Smooth muscle cell (in vitro differentiated cells): ENCODE measurements at regions not wholly inside any gene's neighbourhood (a gene's known extent, or its start where the extent isn't known, plus 50 kb on each side); places are given as distances from the start of the nearest gene placed in this dataset.

Experiments used
- DNase-seq: peaks from one replicate; lab custom pipeline; 2025; ENCODE audit not compliant: unreplicated experiment; lab: John Stamatoyannopoulos, UW
- H2AFZ ChIP-seq: fragments of 200-600 bp; sonication (generic); 2 replicates; pipeline ENCODE4 v1.6.0; 2016; ENCODE audit warnings: antibody characterized with exemption, low read depth, mild to moderate bottlenecking
- H3F3A ChIP-seq: fragments of 200-600 bp; sonication (generic); 2 replicates; pipeline ENCODE4 v1.6.0; 2017; ENCODE audit warnings: antibody characterized with exemption, low read depth
- H3K27ac ChIP-seq: fragments of 200-600 bp; sonication (generic); 2 replicates; pipeline ENCODE4 v1.5.1; 2016; ENCODE audit warnings: low read depth, mild to moderate bottlenecking
- H3K27me3 ChIP-seq: fragments of 200-600 bp; sonication (generic); 2 replicates; pipeline ENCODE4 v1.6.1; 2016; ENCODE audit warnings: low read depth, mild to moderate bottlenecking
- H3K36me3 ChIP-seq: fragments of 200-600 bp; sonication (generic); 2 replicates; pipeline ENCODE4 v1.5.1; 2016; ENCODE audit warnings: low read depth
- H3K4me1 ChIP-seq: fragments of 200-600 bp; sonication (generic); 2 replicates; pipeline ENCODE4 v1.5.1; 2016; ENCODE audit warnings: low read depth
- H3K4me2 ChIP-seq: fragments of 200-600 bp; sonication (generic); 2 replicates; pipeline ENCODE4 v1.6.0; 2016; ENCODE audit warnings: mild to moderate bottlenecking
- H3K4me3 ChIP-seq: fragments of 200-600 bp; sonication (generic); 2 replicates; pipeline ENCODE4 v1.5.1; 2016; ENCODE audit warnings: mild to moderate bottlenecking
- H3K79me2 ChIP-seq: fragments of 200-600 bp; sonication (generic); 2 replicates; pipeline ENCODE4 v1.6.0; 2016; ENCODE audit warnings: low read depth, mild to moderate bottlenecking
- H3K9ac ChIP-seq: fragments of 200-600 bp; sonication (generic); 2 replicates; pipeline ENCODE4 v1.6.0; 2016; ENCODE audit warnings: low read depth
- H3K9me3 ChIP-seq: fragments of 200-600 bp; sonication (generic); replicated peaks from 2 replicates; pipeline ENCODE4 v1.5.1; 2016; ENCODE audit warnings: low read depth
- H4K20me1 ChIP-seq: fragments of 200-600 bp; sonication (generic); 2 replicates; pipeline ENCODE4 v1.6.0; 2016; ENCODE audit warnings: low read depth
- WGBS: methylation state at CpG from one replicate; pipeline ENCODE4 v1.1.7; 2016; ENCODE audit warnings: low lambda C conversion rate; 5-methylcytosine and 5-hydroxymethylcytosine counted together
- TF ChIP-seq, protein P1 (sequence below): fragments of 200-600 bp; sonication (generic); IDR thresholded peaks from 2 replicates; pipeline ENCODE4 v1.5.1; 2017; ENCODE audit warnings: borderline replicate concordance, mild to moderate bottlenecking, antibody characterized with exemption; ENCODE audit not compliant: insufficient read depth, poor library complexity, severe bottlenecking

DNA sequence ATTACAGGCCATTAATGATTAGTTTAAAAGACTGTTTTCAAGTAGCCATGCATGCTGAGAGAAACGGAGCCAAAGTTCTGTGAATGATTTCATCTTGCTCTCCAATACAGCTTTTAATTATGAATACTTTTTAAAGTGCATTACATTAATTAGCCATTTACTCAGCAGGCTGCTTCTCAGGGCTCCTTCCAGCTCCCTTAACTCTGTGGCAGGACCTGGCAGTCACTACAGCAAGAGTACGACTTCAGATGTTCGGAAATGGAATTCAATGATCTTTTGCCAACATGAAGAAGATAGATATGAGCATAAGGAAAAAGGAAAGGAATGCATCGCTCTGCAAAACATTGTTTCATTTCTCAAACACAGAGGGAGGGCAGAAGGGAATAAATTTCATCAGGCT, 987.2 kb downstream of the PDHA2 start:
- no peak overlapping the region for H2AFZ ChIP-seq
- H3K36me3 ChIP-seq, result no peaks in the 10 kb centered on the region
- no peaks in the 10 kb centered on the region for H3K79me2 ChIP-seq
- WGBS, result 90% methylated on average over 4 of the region's 4 CpGs
- H3F3A ChIP-seq, result no peaks in the 10 kb centered on the region
- no peak for DNase-seq
- no peak overlapping the region for H3K4me3 ChIP-seq
- H4K20me1 ChIP-seq, result no peaks in the 10 kb centered on the region
- TF ChIP-seq, protein P1, sequence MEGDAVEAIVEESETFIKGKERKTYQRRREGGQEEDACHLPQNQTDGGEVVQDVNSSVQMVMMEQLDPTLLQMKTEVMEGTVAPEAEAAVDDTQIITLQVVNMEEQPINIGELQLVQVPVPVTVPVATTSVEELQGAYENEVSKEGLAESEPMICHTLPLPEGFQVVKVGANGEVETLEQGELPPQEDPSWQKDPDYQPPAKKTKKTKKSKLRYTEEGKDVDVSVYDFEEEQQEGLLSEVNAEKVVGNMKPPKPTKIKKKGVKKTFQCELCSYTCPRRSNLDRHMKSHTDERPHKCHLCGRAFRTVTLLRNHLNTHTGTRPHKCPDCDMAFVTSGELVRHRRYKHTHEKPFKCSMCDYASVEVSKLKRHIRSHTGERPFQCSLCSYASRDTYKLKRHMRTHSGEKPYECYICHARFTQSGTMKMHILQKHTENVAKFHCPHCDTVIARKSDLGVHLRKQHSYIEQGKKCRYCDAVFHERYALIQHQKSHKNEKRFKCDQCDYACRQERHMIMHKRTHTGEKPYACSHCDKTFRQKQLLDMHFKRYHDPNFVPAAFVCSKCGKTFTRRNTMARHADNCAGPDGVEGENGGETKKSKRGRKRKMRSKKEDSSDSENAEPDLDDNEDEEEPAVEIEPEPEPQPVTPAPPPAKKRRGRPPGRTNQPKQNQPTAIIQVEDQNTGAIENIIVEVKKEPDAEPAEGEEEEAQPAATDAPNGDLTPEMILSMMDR, result no peak
- H3K27me3 ChIP-seq, result no peaks in the 10 kb centered on the region
- no peaks in the 10 kb centered on the region for H3K4me1 ChIP-seq
- H3K27ac ChIP-seq, result no peak overlapping the region
- H3K9me3 ChIP-seq, result no peaks in the 10 kb centered on the region
- H3K4me2 ChIP-seq, result no peak overlapping the region
- H3K9ac ChIP-seq, result no peak overlapping the region

DNA sequence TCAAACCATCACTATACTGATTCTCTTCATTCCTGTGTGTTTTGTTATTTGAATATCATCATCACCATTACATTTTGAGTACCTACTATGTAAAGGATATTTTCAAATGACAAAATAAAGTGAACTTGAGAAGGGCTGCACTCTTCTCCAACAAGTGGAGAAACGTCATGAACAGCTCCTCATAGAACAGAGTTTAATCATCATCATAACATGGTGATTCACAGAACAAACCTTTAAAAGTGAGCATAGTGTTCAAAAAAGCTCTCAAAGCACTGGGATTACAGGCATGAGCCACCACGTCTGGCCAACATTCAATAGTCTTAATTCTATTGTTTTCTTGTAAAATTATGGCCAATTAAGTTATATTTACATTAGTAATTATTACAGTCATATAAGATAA, 993.9 kb downstream of the PDHA2 start:
- TF ChIP-seq, protein P1, result no peak
- no peaks in the 10 kb centered on the region for H3K27me3 ChIP-seq
- no peaks in the 10 kb centered on the region for H3F3A ChIP-seq
- H3K36me3 ChIP-seq, result no peaks in the 10 kb centered on the region
- H3K4me3 ChIP-seq, result no peak overlapping the region
- no peak overlapping the region for H3K4me2 ChIP-seq
- H3K9ac ChIP-seq, result no peak overlapping the region
- 27% methylated on average over 2 of the region's 2 CpGs for WGBS
- H3K9me3 ChIP-seq, result no peaks in the 10 kb centered on the region
- no peak for DNase-seq
- no peaks in the 10 kb centered on the region for H4K20me1 ChIP-seq
- no peak overlapping the region for H2AFZ ChIP-seq
- no peaks in the 10 kb centered on the region for H3K4me1 ChIP-seq
- H3K79me2 ChIP-seq, result no peaks in the 10 kb centered on the region
- H3K27ac ChIP-seq, result no peak overlapping the region

DNA sequence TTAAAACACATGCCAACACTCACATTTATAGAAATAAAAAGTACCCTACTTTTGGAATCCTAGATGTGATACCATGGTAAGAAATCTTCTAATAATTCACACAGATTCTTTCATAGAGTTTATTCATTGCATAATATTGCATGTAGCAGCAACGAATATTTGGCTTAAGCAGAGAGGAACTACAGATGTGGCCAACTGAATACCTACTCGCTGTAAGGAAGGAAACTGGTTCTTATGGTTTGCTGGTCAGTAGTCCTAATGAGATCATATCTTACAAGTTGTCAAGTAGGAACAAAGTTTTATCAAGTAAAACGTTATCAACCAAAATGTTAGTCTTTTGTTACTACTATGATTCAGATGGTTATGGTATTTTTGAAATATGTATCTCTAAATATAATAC, 996.1 kb downstream of the PDHA2 start:
- TF ChIP-seq, protein P1, result no peak
- Histone ChIP-seq H3K4me2 (no peak overlapping the region), H3K9me3 (no peaks in the 10 kb centered on the region), H3K27ac (no peak overlapping the region), H3K27me3 (no peaks in the 10 kb centered on the region), H3K4me3 (no peak overlapping the region), H3K79me2 (no peaks in the 10 kb centered on the region), H4K20me1 (no peaks in the 10 kb centered on the region), H3K9ac (no peak overlapping the region), H3K36me3 (no peaks in the 10 kb centered on the region), H3K4me1 (no peaks in the 10 kb centered on the region), H3F3A (no peaks in the 10 kb centered on the region), H2AFZ (no peak overlapping the region)
- DNase-seq, result no peak
- WGBS, result 81% methylated on average over 3 of the region's 3 CpGs

DNA sequence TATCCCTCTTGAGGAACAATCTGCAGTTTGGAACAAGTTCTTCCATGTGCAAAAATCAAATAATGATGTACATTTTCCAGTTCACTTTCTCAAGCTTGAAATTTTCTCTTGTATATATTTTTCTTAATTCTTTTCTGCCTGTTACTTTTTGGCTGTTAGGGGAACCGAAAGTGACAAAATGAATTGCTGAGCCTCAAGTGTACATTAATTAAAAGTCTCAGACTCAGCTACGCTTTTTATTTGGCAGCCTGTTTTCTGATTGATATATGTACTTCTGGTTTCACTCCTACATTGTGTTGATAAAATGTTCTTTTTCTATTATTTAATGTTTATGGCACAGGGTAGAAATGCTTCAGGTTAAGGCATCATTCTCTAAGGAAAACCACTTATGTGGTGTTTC, 999.5 kb downstream of the PDHA2 start:
- H2AFZ ChIP-seq, result no peak overlapping the region
- no peaks in the 10 kb centered on the region for H3K9me3 ChIP-seq
- TF ChIP-seq, protein P1, result no peak
- no peaks in the 10 kb centered on the region for H4K20me1 ChIP-seq
- no peak overlapping the region for H3K9ac ChIP-seq
- 96% methylated on average over 2 of the region's 2 CpGs for WGBS
- H3K27me3 ChIP-seq, result no peaks in the 10 kb centered on the region
- no peaks in the 10 kb centered on the region for H3K36me3 ChIP-seq
- no peak overlapping the region for H3K27ac ChIP-seq
- no peak overlapping the region for H3K4me2 ChIP-seq
- H3K4me1 ChIP-seq, result no peaks in the 10 kb centered on the region
- DNase-seq, result no peak
- no peak overlapping the region for H3K4me3 ChIP-seq
- no peaks in the 10 kb centered on the region for H3K79me2 ChIP-seq
- H3F3A ChIP-seq, result no peaks in the 10 kb centered on the region
